Endodermal cell (in vitro differentiated cells): ENCODE measurements at regions not wholly inside any gene's neighbourhood (a gene's known extent, or its start where the extent isn't known, plus 50 kb on each side); places are given as distances from the start of the nearest gene placed in this dataset.

Experiments
- DNase-seq: peaks from one replicate; pipeline ENCODE4 v3.0.0-alpha.2; 2017
- H3K27ac ChIP-seq: 2 replicates; pipeline ENCODE4 v1.5.1; 2013; ENCODE audit warnings: mild to moderate bottlenecking, low read depth, low read length, moderate library complexity
- H3K27me3 ChIP-seq: 2 replicates; pipeline ENCODE4 v1.6.1; 2013; ENCODE audit warnings: mild to moderate bottlenecking, low read length, moderate library complexity; ENCODE audit not compliant: insufficient read depth, control insufficient read depth, poor library complexity, severe bottlenecking
- H3K36me3 ChIP-seq: 2 replicates; pipeline ENCODE4 v1.7.0; 2013; ENCODE audit warnings: mild to moderate bottlenecking, low read length, moderate library complexity; ENCODE audit not compliant: control insufficient read depth, insufficient read depth
- H3K4me1 ChIP-seq: one replicate; pipeline ENCODE4 v1.7.0; 2013; ENCODE audit warnings: low read length; ENCODE audit not compliant: control insufficient read depth, insufficient read depth
- H3K4me3 ChIP-seq: 2 replicates; pipeline ENCODE4 v1.5.1; 2013; ENCODE audit warnings: mild to moderate bottlenecking, low read length, moderate library complexity
- H3K9ac ChIP-seq: 2 replicates; pipeline ENCODE4 v1.6.1; 2013; ENCODE audit warnings: mild to moderate bottlenecking, low read length, moderate library complexity; ENCODE audit not compliant: poor library complexity, severe bottlenecking; ENCODE audit errors: extremely low read depth
- H3K9me3 ChIP-seq: 2 replicates; pipeline ENCODE4 v1.6.1; 2013; ENCODE audit warnings: mild to moderate bottlenecking, low read length, moderate library complexity; ENCODE audit not compliant: control insufficient read depth
- H3K27ac Mint-ChIP-seq: 2 replicates; pipeline ENCODE4 v1.8.0; 2020; ENCODE audit warnings: mixed read lengths
- H3K27me3 Mint-ChIP-seq: 2 replicates; pipeline ENCODE4 v1.8.0; 2021; ENCODE audit warnings: mild to moderate bottlenecking, mixed read lengths; ENCODE audit not compliant: insufficient read depth
- H3K36me3 Mint-ChIP-seq: 2 replicates; pipeline ENCODE4 v1.8.0; 2020; ENCODE audit warnings: low read depth, mixed read lengths
- H3K4me1 Mint-ChIP-seq: 2 replicates; pipeline ENCODE4 v1.8.0; 2020; ENCODE audit warnings: mixed read lengths
- H3K4me3 Mint-ChIP-seq: 2 replicates; pipeline ENCODE4 v1.8.0; 2020; ENCODE audit warnings: mild to moderate bottlenecking, moderate library complexity, mixed read lengths
- H3K9me3 Mint-ChIP-seq: 2 replicates; pipeline ENCODE4 v1.8.0; 2020; ENCODE audit warnings: mild to moderate bottlenecking, mixed read lengths
- CTCF ChIP-seq: fragments of 200-600 bp; sonication (generic); conservative IDR thresholded peaks from 2 replicates; pipeline ENCODE4 v1.5.0; 2021; ENCODE audit warnings: antibody characterized with exemption, mild to moderate bottlenecking
- WGBS, 2 experiments: methylation state at CpG; one replicate each; pipeline versions ENCODE4 v1.1.5 to v1.1.7; 2013; ENCODE audit warnings: missing lambda C conversion rate in 2 of 2, mixed read lengths in 1 of 2; ENCODE audit not compliant: insufficient coverage in 1 of 2, insufficient read length in 1 of 2; 5-methylcytosine and 5-hydroxymethylcytosine counted together

- WGBS, 2 experiments = 91 to 96% methylated on average over 4 to 6 of the region's 6 CpGs
- Mint-ChIP-seq H3K9me3 (peaks cover 7% of the 10 kb centered on the region), H3K4me1 (peaks cover 5% of the 10 kb centered on the region), H3K27me3 (peaks cover 14% of the 10 kb centered on the region), H3K4me3 (no peak overlapping the region), H3K36me3 (no peaks in the 10 kb centered on the region), H3K27ac (no peak overlapping the region)
- Histone ChIP-seq H3K36me3 (no peaks in the 10 kb centered on the region), H3K9ac (no peak overlapping the region), H3K4me3 (no peak overlapping the region), H3K9me3 (no peaks in the 10 kb centered on the region), H3K27me3 (no peaks in the 10 kb centered on the region), H3K27ac (no peak overlapping the region), H3K4me1 (no peaks in the 10 kb centered on the region)
- no peak for DNase-seq
- no peak for TF ChIP-seq CTCF
These were observed 106.5 kb downstream of the RPS24 start for GRCh38 chr10:78140066-78140630.

GRCh38 chr10:78143576-78143975 is 109.9 kb downstream of the RPS24 start:
- Histone ChIP-seq H3K4me3 (no peak overlapping the region), H3K27ac (no peak overlapping the region), H3K9ac (no peak overlapping the region), H3K4me1 (no peaks in the 10 kb centered on the region), H3K9me3 (no peaks in the 10 kb centered on the region), H3K27me3 (peaks cover 9% of the 10 kb centered on the region), H3K36me3 (no peaks in the 10 kb centered on the region)
- H3K9me3 Mint-ChIP-seq = peaks cover 7% of the 10 kb centered on the region
- H3K36me3 Mint-ChIP-seq = no peaks in the 10 kb centered on the region
- no peak for DNase-seq
- H3K27me3 Mint-ChIP-seq = peaks cover 25% of the 10 kb centered on the region
- WGBS, 2 experiments = 94 to 100% methylated on average over 2 to 3 of the region's 3 CpGs
- peaks cover 5% of the 10 kb centered on the region for H3K4me1 Mint-ChIP-seq
- H3K27ac Mint-ChIP-seq = no peak overlapping the region
- no peak for TF ChIP-seq CTCF
- no peak overlapping the region for H3K4me3 Mint-ChIP-seq

DNA sequence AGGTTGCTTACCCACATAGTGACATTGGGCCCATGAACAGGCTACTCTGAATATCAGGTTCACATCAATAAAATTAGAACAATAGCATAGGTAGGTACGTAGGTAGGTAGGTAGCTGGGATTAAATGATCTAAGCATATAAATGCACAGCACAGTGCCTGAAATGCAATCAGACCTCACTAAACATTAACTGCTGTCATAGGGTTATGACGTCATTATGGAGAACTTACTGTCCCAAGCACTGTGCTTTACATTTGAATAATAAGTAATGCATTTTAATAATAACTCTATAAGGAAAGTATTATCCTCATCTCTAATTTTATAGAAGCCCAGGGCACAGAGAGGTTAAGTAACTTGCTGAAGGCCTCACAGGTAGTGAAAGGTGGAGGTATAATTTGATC is 112.5 kb downstream of the RPS24 start:
- no peak for TF ChIP-seq CTCF
- 89% methylated on average over 1 of the region's 2 CpGs; no CpG with 5 or more reads in 1 of the 2 experiments for WGBS, 2 experiments
- no peak overlapping the region for H3K27ac Mint-ChIP-seq
- H3K4me1 ChIP-seq = no peaks in the 10 kb centered on the region
- DNase-seq = no peak
- no peak overlapping the region for H3K9ac ChIP-seq
- H3K27me3 ChIP-seq = peaks cover 9% of the 10 kb centered on the region
- H3K4me3 Mint-ChIP-seq = no peak overlapping the region
- H3K4me3 ChIP-seq = no peak overlapping the region
- peaks cover 25% of the 10 kb centered on the region for H3K27me3 Mint-ChIP-seq
- H3K27ac ChIP-seq = no peak overlapping the region
- H3K36me3 Mint-ChIP-seq = no peaks in the 10 kb centered on the region
- H3K9me3 ChIP-seq = no peaks in the 10 kb centered on the region
- no peaks in the 10 kb centered on the region for H3K4me1 Mint-ChIP-seq
- peaks cover 7% of the 10 kb centered on the region for H3K9me3 Mint-ChIP-seq
- no peaks in the 10 kb centered on the region for H3K36me3 ChIP-seq
